GM18870 (cell line): ENCODE measurements at regions not wholly inside any gene's neighbourhood (a gene's known extent, or its start where the extent isn't known, plus 50 kb on each side); places are given as distances from the start of the nearest gene placed in this dataset.

Experiments
- ATAC-seq: cut with Tn5 transposase; IDR thresholded peaks from one replicate; pipeline ENCODE4 v1.9.1; 2021; ENCODE audit warnings: moderate library complexity; ENCODE audit not compliant: unreplicated experiment

DNA sequence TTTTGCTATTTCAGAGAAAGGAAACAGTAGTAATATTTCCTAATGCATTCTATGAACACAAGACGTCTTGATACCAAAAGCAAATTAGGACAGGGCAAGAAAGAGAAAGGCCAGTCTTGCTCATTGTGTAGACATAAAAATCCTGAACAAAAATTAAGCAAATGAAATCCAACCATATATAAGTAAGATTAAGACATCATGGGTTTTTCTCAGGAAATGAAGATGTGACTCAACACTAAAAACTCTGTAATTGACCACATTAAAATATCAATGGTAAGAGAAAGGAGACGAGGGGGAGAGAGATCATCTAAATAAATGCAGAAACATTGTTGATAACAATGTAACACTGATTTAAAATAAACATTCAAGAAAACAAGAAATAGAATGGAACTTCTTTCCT, 205.4 kb downstream of the SOD2 start:
- ATAC-seq: no peak

DNA sequence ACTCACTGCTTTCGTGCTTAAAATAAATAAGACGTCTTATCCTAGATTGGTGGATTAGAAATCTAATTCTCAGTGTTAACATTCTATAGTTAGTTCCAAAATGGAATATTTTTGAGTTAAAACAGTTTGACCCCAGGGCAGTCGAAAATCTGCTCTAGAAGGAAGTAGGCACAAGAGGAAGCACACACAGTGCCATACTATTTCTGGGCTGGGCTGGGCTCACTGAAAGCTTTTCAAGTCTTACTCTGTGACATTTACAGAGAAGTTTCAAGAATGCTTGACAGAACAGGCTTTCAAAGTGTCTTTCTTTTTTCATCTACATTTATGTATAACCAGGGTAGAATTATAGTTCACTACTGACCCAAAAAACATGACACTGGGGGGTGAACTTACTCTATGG, 209.8 kb downstream of the SOD2 start:
- no peak for ATAC-seq

- no peak for ATAC-seq
These were observed 211.1 kb downstream of the SOD2 start for GRCh38 chr6:159481897-159482296.

- no peak for ATAC-seq
These were observed 212.6 kb downstream of the SOD2 start for GRCh38 chr6:159480471-159480870.

DNA sequence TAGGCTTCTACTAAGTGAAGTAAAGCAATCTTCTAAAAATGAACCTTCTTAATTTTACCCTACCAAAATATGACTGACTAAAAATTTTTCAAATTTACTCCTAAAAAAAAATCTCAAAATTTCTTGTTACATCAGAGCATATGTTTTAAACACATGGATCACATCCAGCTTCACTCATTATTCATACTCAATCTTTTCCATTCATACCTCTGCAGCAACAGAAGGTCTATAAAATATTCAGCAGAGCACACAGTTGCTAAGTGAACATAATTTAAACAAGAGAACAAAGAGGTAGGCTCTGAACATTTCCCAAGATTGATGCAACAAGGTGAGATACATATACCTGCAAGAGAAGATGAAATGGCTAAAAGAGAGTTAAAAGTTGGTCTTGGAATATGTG, 213.9 kb downstream of the SOD2 start:
- ATAC-seq: no peak

DNA sequence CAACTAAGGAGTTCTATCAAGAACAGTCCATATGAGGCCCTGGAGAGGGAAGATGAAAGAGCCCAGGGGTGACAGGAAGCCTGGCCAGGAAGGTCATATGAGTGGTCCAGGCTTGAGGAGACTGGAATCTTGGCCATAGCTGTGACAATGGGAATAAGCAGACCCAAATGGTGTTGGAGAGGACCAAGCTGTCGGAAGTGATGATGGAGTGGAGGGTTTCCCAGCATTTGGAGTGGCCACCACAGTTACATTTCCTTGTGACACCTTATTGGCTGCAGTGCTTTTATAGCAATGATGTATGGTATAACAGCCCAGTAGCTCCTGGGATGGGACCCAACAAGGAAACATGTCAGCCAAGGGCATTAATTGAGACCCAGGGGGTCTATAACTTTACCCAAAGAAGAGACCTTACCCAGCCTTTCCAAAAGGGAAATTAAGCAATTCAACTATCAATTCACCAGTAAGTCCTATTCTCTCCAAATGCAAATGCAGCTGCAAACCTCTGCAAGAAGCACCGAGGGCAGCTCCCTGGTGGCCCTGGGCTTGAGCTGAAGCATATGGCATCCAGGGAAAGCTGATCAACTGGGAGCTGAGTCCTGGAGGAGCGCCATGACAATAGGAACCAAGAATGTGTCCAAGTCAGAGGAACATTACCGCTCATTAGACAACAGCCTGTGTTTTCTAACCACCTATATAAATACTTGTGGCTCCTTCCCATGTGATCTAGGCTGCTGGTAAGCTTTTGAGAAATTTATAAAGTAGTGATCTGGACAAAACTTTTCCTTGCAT, 219.4 kb downstream of the SOD2 start:
- ATAC-seq: no peak

DNA sequence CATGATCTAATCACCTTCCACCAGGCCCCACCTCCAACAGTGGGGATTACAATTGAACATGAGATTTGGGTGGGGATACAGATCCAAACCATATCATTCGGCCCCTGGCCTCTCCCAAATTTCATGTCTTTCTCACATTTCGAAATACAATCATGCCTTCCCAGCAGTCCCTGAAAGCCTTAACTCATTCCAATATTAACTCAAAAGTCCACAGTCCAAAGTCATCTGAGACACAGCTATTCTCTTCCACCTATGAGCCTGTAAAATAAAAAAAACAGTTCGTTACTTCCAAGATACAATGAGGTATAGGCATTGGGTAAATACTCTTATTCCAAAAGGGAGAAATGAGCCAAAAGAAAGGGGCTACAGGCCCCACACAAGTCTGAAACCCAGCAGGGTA, 222.6 kb downstream of the SOD2 start:
- ATAC-seq: no peak

- ATAC-seq: no peak
These were observed 223.6 kb downstream of the SOD2 start for GRCh38 chr6:159469443-159469842.

- ATAC-seq: no peak
These were observed 224.0 kb downstream of the SOD2 start for GRCh38 chr6:159468994-159469393.

DNA sequence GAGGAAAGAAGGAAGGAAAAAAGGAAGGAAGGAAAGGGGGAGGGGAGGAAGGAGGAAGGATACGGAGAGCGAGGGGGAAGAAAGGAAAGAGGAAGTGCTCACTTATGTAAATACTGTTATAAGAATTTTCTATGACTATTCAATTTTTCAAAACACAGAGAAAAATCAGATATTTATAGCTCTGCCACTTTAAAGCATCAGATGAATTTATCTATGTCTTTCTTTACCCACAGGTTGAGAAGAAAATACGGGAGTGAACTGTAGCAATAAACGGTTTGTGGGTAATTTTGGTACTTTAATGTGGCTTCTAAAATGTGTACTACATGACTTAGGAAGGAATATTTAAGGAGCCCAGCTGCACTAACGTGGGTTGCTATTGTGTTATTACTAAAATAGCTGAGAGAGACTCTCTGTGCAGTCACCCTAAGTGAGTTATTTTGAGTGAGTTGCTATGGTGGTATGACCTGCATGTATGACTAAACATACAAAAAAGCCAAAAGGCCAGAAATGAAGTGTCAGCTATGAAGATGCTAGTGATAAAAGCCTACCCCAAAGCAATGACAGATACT, 225.5 kb downstream of the SOD2 start:
- ATAC-seq: no peak

- no peak for ATAC-seq
These were observed 226.1 kb downstream of the SOD2 start for GRCh38 chr6:159466926-159467325.

- ATAC-seq: no peak
These were observed 228.2 kb downstream of the SOD2 start for GRCh38 chr6:159464816-159465215.

DNA sequence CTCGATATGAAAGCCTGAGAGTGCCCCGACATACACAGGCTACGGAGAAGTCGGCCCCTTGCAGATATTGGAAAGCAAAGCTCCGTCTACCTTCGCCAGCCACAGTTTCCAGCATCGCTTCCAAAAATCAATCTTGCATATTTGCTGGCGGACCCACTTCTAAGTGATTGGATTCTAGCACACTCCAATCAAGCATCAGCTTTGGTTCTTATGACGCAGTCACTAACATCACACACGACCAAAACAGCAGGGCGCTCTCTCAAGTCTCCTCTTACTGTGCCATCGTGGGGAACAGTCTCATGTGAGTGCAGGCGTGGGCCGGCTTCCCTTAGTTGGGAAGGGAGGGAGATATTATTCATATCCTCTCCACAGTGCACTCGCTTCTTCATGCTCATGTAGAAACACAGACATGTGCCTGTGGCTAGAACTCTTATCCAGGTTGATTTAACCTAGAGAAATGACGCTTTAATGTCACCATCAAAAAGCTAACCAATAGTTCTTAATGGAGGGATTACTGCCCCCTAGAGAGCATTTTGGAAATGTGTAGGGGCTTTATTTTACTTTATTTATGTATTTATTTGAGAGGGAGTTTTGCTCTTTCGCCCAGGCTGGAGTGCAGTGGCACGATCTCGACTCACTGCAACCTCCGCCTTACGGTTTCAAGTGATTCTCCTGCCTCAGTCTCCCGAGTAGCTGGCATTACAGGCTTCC, 229.8 kb downstream of the SOD2 start:
- ATAC-seq: no peak

DNA sequence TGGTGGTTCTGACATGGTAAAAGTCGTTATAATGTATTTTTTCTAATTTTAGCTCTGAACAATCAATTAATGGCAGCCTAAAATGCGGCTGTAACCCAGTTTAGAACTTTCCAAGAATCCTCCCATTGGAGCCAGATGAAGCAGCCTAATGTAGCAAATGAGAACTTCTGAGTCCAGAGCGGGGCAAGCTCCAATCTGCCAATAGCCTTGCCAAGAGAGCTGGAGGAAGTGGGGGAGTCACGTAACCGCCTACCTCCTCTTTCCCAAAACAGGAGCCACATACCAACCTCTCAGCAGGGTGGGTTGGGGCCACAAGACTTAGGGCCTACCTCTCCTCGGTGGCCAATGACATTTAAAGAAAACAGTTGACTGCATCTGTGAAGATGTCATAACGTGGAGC, 230.6 kb downstream of the SOD2 start:
- no peak for ATAC-seq

- peak; percentile 65 for ATAC-seq
These were observed 231.0 kb downstream of the SOD2 start for GRCh38 chr6:159461998-159462397.

DNA sequence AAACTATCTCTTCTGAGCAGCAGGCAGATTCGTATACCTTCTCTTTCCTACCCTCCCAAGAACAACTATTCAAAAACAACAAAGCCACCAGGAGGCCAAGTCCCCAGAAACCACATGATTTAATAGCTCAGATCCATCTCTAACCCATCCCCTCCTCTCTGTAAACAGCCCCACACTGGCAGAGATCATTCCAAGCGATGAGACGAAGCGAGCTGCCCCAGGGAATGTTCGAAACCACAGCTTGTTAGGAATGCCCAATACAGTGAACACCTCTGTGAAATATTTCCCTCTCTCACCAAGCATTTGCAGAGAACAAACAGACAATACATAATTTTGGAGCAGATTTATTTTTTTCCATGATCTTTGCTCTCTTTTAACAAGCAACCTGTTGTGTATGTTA, 231.8 kb downstream of the SOD2 start:
- no peak for ATAC-seq

GRCh38 chr6:159460476-159460875, 232.6 kb downstream of the SOD2 start:
- no peak for ATAC-seq

- no peak for ATAC-seq
These were observed 236.7 kb downstream of the SOD2 start for GRCh38 chr6:159456349-159456748.

DNA sequence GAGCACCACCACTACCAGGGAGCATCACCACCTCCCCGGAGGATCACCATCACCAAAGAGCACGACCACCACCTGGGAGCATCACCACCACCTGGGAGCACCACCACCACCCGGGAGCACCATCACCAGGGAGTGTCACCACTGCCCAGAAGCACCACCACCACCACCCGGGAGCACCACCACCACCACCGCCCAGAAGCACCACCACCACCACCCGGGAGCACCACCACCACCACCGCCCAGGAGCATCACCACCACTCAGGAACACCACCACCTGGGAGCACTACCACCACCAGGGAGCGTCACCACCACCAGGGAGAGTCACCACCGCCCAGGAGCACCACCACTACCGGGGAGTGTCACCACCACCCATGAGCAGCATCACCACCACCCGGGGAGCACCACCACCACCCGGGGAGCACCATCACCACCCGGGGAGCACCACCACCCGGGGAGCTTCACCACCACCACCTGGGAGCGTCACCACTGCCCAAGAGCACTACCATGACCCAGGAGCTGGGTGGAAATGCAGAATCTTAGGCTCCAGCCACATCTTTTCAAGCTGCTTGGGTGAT, 237.3 kb downstream of the SOD2 start:
- no peak for ATAC-seq

- ATAC-seq: no peak
These were observed 242.1 kb downstream of the SOD2 start for GRCh38 chr6:159450815-159451465.

GRCh38 chr6:159446340-159446739, 246.7 kb downstream of the SOD2 start:
- no peak for ATAC-seq
